ENCODE measurements at regions not wholly inside any gene's neighbourhood (a gene's known extent, or its start where the extent isn't known, plus 50 kb on each side); places are given as distances from the start of the nearest gene placed in this dataset.

DNA sequence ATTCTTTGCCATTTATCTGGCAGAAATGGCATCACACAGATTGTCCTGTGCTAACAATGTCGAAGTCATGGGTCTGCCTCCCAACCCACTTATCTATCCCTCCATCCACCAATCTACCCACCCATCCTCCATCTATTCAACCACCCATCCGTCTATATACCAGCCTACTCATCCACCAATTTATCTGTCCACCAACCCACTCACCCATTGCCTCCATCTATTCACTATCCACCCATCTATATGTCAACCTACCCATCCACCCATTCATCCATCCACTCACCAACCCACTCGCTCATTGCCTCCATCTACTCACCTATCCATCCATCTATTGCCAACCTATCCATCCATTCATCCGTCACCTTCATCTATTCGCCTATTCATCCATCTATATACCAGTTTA is 521.2 kb downstream of the SHQ1 start:
- no peak for DNase-seq

- no peak for DNase-seq
Observed at GRCh38 chr3:72324253-72324811, 523.9 kb downstream of the SHQ1 start.

DNA sequence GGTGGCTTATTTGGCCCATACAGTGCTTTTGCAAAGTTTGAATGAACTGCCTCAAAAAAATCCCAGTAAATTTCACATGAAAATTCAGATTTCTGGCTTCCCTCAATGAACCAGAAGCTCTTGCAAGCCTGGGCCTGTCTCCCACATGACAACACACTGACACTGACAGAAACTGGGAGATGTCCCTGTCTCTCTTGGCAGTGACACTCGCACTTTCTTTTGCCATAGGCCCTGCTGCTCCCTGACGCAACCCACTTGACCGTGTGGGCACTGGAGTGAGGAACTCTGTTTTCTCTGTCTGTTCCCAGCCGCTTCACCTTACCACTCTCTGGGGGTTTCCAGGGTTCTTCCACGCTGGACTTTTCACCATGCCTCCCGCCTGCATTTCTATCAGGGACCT is 524.5 kb downstream of the SHQ1 start:
- DNase-seq, result no peak

GRCh38 chr3:72322264-72322976 is 525.8 kb downstream of the SHQ1 start:
- no peak for DNase-seq

GRCh38 chr3:72320955-72321303 is 527.3 kb downstream of the SHQ1 start:
- DNase-seq, result no peak

- DNase-seq, result no peak
Observed at GRCh38 chr3:72320095-72320954, 527.9 kb downstream of the SHQ1 start.

DNA sequence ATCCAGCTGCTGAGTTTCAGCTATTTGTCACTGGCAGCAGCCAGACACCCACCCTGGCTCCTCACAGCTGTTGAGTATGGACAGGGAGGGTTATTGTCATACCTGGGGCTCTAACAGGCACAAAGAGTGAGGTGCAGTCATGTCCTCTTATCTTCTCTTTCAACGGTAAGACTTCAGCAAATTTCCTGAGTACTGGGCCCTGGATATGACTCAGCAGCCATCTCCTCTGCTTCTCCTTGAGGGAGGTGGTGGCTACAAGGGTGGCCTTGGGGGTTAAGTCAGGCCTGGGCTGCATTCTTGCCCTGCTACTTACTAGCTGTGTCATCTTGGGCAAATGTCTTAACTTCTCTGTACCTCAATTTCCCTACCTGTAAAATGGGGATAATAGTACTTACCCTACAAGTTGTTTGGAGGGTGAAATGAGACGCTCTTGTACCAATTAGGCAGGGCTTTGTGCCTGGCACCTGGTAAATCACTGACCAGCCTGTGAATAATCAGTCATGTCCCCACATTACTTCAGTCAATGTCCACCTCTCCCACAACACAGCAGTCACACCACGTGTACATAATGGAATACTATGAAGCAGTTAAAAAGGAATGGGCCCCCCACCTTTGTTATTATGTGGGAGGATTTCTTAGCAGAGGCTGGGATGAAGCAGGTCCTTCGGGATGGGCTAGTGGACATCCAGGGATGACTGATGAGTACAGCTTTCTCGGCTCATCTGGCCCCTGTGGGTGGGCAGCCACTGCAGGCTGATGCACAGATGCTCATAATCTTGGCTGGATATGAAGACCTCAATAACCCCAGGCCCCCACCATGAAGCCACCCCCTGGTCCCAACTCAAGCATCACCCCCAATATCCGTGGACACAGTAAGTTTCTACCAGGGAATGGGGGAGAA is 528.8 kb downstream of the SHQ1 start:
- DNase-seq, result no peak

- no peak for DNase-seq
Observed at GRCh38 chr3:72318504-72319193, 529.6 kb downstream of the SHQ1 start.

DNA sequence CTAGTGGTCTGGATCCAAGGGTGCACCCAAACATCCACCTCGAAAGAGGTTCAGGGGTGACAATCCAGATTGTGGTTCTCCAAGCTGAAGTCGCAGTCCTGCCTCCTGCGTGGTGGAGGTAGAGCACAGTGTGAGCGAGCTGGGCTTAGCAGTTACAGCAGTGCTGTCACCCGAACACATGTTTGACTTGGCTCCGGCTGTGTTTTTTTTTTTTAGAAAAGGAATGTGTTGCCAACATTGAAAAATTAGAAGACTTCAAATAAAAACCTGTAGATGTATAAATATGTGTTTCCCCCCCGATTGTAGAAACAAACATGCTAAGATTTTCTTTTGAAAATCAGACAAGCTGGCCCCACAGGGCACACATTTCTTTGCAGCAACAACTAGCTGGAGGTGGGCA is 530.8 kb downstream of the SHQ1 start:
- no peak for DNase-seq

- no peak for DNase-seq
Observed at GRCh38 chr3:72316501-72317279, 531.6 kb downstream of the SHQ1 start.

DNA sequence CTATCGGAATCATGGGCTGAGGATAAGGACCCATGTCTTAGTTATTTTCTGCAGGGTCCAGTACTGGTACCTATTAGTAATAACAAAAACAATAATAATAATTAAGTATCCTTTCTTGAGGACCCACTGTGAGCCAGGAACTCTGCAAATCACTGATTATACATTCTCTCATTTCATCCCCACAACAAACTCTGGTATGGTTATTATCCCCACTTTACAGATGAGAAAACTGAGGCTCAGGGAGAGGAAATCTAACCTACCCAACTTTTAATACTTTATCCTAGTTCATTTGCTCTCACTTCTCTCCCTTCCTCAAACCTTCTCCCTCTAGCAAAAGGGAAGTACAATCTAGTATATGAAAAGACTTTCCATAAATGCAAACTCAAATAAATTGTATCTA is 528.4 kb upstream of the PROK2 start:
- no peak for DNase-seq

DNA sequence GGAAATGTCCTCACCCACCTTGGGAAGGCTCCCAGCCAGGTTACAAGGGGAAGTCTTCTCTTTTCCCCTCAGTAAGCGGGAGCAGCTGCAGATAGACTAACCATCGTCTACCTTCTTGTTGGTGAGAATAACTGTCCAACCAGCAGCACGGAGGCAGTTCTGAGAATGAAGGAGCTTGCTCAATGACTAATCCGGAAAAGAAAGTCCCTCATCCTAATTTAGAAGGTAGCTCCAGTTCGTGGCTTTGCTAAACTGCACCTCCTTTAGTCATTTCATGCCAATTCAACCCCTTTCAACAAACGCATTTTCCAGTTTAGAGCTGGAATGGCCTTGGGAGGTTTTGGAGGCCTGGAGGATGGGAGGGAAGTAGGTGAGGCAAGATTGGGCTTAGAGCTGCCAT is 527.4 kb upstream of the PROK2 start:
- no peak for DNase-seq

DNA sequence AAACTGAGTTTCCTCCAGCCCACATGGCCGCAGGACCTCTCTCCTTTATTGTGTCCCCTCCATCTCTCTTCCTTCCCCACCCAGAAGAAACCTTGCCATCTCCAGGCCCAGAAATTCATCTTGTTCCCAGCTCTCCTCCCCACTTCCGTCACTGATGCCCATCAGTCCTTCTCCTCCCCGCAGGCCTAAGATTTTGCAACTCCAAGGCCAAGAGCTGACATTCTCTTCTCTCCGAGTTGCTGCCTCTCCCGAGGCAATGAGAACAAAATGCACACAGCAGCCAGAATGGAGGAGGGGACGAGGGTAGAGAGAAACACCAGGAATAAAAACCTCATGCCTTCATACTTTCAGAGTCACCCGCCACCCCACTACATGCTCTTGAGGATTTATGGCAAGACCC is 526.5 kb upstream of the PROK2 start:
- DNase-seq, result no peak

DNA sequence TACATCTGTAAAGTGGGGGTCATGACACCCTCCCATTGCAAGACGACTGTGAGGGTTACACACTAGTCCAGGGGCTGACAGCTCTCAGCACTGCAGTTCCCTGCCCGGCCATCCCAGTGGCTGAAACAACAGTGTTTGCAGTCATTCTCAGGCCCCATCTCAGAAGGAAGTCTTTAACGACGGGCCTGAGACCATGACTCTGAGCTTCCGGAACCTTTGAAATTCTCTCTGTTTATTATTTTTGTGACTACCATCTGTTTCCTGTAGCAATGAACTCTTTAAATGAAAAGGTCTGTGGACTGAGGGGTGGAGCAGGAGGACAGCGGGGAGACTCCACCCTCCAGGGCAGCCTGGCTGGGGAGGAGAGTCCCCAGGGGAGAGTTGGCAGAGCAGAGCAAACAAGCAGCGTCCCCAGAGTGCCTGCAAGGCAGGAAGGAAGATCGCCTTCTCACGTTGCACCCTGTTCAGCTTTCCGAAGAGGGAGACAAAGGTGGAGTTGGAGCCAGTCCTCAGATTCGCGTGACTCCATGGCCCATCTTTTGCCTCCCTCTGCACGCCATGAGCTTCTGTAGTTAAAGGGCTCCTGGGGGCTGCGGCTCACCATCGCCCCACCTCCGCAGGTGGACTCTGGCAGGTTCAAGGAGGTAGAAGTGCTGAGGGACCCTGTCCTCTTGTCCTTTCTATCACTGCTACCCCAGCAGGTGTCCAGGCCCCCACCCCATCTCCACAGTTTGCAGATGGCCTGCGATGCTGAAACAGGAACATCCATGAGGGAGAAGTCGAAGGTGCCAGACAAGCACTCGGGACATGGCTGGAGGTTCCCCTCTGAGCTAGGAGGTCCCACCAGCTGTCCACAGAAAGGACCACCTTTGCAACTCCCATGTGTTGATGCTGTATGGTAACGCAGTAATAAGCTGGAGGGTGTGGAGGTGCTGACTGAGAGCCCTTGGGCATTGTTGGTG is 525.8 kb upstream of the PROK2 start:
- DNase-seq, result peak; percentile 20 to 60 (median 41)

GRCh38 chr3:72309661-72310418 is 524.9 kb upstream of the PROK2 start:
- no peak for DNase-seq

DNA sequence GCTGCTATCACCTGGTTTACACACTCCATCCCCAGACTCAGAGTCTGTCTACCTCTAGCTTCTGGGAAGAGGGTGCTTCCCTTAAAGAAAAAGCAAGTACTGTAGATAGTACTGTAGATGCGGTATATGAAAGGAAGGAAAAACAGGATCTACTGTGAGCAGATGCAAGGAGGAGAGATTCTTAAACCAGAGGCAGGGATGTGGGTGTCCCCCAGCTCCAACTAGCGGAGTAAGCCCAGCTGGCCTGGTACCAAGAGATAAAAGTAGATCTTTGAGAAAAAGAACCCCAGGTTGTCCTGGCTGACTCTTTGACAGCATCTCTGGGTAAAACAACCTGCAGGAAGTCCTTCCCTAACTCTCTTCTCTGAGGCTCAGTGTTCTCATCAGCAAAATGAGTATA is 523.7 kb upstream of the PROK2 start:
- DNase-seq, result no peak

GRCh38 chr3:72307438-72308115 is 522.6 kb upstream of the PROK2 start:
- DNase-seq, result no peak

DNA sequence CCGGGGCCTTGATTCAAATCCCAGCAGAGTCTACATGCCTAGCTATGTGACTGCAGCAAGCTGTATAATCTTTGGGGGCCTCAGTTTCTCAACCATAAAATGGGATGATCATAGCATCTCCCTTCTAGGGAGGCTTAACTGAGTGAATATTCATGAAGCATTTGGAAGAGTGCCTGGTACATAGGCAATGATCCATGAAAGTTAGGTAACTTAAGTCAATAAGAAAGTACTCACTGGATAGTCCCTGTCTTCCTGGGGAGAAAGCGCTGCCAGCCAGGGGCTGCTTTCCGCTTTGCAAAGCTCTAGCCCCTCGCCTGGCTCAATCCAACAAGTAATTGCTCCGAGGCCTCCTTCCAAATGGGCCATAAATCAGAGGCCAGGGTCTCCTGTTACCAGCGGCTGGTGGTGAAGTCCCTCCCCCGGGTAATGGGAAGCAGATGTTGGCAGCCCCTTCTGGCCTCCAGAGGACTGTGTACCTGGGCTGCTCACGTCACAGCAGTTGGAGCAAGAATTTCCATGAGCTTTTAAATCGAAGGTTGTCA is 521.9 kb upstream of the PROK2 start:
- DNase-seq, result peak; percentile 22 to 72 (median 55)

All from muscle of back (tissue), 3 donors.